Amniotic epithelial cell (primary cell): ENCODE measurements at regions not wholly inside any gene's neighbourhood (a gene's known extent, or its start where the extent isn't known, plus 50 kb on each side); places are given as distances from the start of the nearest gene placed in this dataset.
"Not testable (repeated sequence)": the region's sequence is repeated elsewhere in the genome, so short reads cannot be mapped to it uniquely, and the experiment has no call there.

ENCODE experiments used
- DNase-seq: peaks from one replicate; pipeline ENCODE4 v3.0.0-alpha.2; 2010; ENCODE audit warnings: low read depth

- DNase-seq: no peak
These were observed 635.1 kb downstream of the IRS1 start for GRCh38 chr2:226164512-226164911.

- DNase-seq: not testable (repeated sequence)
These were observed 639.0 kb downstream of the IRS1 start for GRCh38 chr2:226160617-226161016.

GRCh38 chr2:226159875-226160479 is 639.6 kb downstream of the IRS1 start:
- no peak for DNase-seq

- no peak for DNase-seq
These were observed 640.7 kb downstream of the IRS1 start for GRCh38 chr2:226158940-226159339.

GRCh38 chr2:226158229-226158628 is 641.4 kb downstream of the IRS1 start:
- DNase-seq: no peak

GRCh38 chr2:226155093-226155875 is 644.3 kb downstream of the IRS1 start:
- DNase-seq: no peak

- DNase-seq: no peak
These were observed 645.0 kb downstream of the IRS1 start for GRCh38 chr2:226154610-226155009.

GRCh38 chr2:226153553-226153952 is 646.1 kb downstream of the IRS1 start:
- DNase-seq: no peak

GRCh38 chr2:226151157-226151556 is 648.5 kb downstream of the IRS1 start:
- DNase-seq: peak; percentile 9

GRCh38 chr2:226143091-226143490 is 656.5 kb downstream of the IRS1 start:
- no peak for DNase-seq

GRCh38 chr2:226142463-226142862 is 657.2 kb downstream of the IRS1 start:
- no peak for DNase-seq

GRCh38 chr2:226140594-226140993 is 659.0 kb downstream of the IRS1 start:
- DNase-seq: no peak

- DNase-seq: no peak
These were observed 659.9 kb downstream of the IRS1 start for GRCh38 chr2:226139759-226140158.

GRCh38 chr2:226137201-226137811 is 662.3 kb downstream of the IRS1 start:
- DNase-seq: no peak

GRCh38 chr2:226136739-226137138 is 662.9 kb downstream of the IRS1 start:
- DNase-seq: no peak

- DNase-seq: no peak
These were observed 663.6 kb downstream of the IRS1 start for GRCh38 chr2:226135861-226136548.

GRCh38 chr2:226132323-226133215 is 667.1 kb downstream of the IRS1 start:
- no peak for DNase-seq

GRCh38 chr2:226131299-226131784 is 668.3 kb downstream of the IRS1 start:
- DNase-seq: no peak

GRCh38 chr2:226130192-226130591 is 669.4 kb downstream of the IRS1 start:
- DNase-seq: peak; percentile 57

GRCh38 chr2:226127682-226128081 is 671.9 kb downstream of the IRS1 start:
- no peak for DNase-seq

GRCh38 chr2:226126104-226126503 is 673.5 kb downstream of the IRS1 start:
- DNase-seq: no peak
